ENCODE measurements at regions not wholly inside any gene's neighbourhood (a gene's known extent, or its start where the extent isn't known, plus 50 kb on each side); places are given as distances from the start of the nearest gene placed in this dataset.

DNA sequence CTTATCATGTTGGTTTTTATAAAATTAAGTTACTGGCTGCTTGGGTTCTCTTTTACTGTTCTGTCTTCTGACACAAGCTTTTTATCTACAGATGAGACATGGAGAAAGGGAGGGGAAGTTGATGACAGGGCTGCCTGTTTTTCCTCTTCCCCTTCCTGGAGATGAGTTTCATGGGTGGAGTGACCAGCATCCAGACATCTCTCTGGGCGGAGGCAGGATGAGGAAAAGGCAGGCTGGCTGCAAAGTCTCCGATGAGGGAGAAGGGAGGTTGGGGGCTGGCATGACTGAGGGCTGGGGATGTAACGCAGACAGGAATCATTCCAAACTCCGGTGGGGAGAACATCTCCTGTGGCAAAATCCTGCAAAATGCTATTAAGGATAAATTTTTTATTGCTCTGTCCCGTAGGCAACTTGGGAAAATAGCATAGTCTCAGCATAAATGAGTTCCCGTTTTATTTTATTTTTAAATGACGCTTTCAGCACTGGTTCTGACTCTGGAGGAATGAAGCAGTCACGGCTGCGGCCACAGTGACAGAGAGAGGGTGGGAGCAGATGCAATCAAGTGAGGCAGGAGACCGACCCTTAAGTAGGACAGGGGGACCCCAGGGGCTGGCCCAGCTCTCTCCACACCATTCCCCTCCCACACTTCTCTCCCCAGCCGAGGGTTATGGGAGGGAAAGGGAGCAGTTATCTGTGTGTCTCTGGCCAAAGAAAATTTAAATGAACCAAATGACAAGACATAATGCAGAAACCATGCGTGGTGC, 108.8 kb upstream of the PMEPA1 start:
- TF ChIP-seq CTCF (IDR thresholded peaks at IDR 0.05): no peak
- no peak for TF ChIP-seq POLR2AphosphoS5 (IDR thresholded peaks at IDR 0.05)
- no peak for TF ChIP-seq POLR2A (IDR thresholded peaks at IDR 0.05)

All from breast epithelium (tissue), 3 donors.